ENCODE measurements at regions not wholly inside any gene's neighbourhood (a gene's known extent, or its start where the extent isn't known, plus 50 kb on each side); places are given as distances from the start of the nearest gene placed in this dataset.

GRCh38 chr11:116276051-116277044, 496.4 kb downstream of the BUD13 start:
- Histone ChIP-seq H3K9me2 (ENCODE audit: insufficient read depth, low read length) (no peaks in the 10 kb centered on the region), H3K9ac (ENCODE audit: low read length) (no peak overlapping the region), H3K4me2 (ENCODE audit: low read length) (no peak overlapping the region), H3K36me3 (ENCODE audit: insufficient read depth, low read length) (no peaks in the 10 kb centered on the region), H3K27me3 (ENCODE audit: insufficient read depth, low read depth, low read length) (no peaks in the 10 kb centered on the region), H3F3A (ENCODE audit: insufficient read depth, low read length, poor library complexity, severe bottlenecking) (no peaks in the 10 kb centered on the region), H3K9me3 (ENCODE audit: low read length) (no peaks in the 10 kb centered on the region), H4K20me1 (ENCODE audit: insufficient read depth) (no peaks in the 10 kb centered on the region), H3K27ac (ENCODE audit: low read length) (no peak overlapping the region), H3K79me2 (replicated peaks; ENCODE audit: insufficient read depth, low read length) (no peaks in the 10 kb centered on the region), H2AFZ (ENCODE audit: low read depth, low read length) (no peak overlapping the region), H3K4me3 (ENCODE audit: low read length) (no peak overlapping the region)
- TF ChIP-seq SMC3 (conservative IDR thresholded peaks at IDR 0.05; ENCODE audit: poor library complexity), result peak; percentile 94
- TF ChIP-seq RAD21 (conservative IDR thresholded peaks at IDR 0.05), result peak; percentile 91
- peak; percentile 85 for TF ChIP-seq CTCF (IDR thresholded peaks at IDR 0.05; ENCODE audit: poor library complexity, severe bottlenecking)
- no peak for TF ChIP-seq EZH2 (IDR thresholded peaks at IDR 0.05; ENCODE audit: borderline replicate concordance, insufficient read depth, low read length, poor library complexity, severe bottlenecking)
- TF ChIP-seq REST (IDR thresholded peaks at IDR 0.05; ENCODE audit: borderline replicate concordance), result no peak
- no peak for TF ChIP-seq MXI1 (conservative IDR thresholded peaks at IDR 0.05; ENCODE audit: poor library complexity, severe bottlenecking)
- TF ChIP-seq EP300 (conservative IDR thresholded peaks at IDR 0.05; ENCODE audit: poor library complexity, severe bottlenecking), result no peak
- TF ChIP-seq POLR2AphosphoS5 (IDR thresholded peaks at IDR 0.05), result no peak
- no peak for TF ChIP-seq TAF1 (IDR thresholded peaks at IDR 0.05; ENCODE audit: low read depth)

- H2AFZ ChIP-seq (ENCODE audit: low read depth, low read length), result no peak overlapping the region
- H3K27ac ChIP-seq (ENCODE audit: low read length), result no peak overlapping the region
- H3K9ac ChIP-seq (ENCODE audit: low read length), result no peak overlapping the region
- no peaks in the 10 kb centered on the region for H4K20me1 ChIP-seq (ENCODE audit: insufficient read depth)
- no peaks in the 10 kb centered on the region for H3K9me3 ChIP-seq (ENCODE audit: low read length)
- no peaks in the 10 kb centered on the region for H3K36me3 ChIP-seq (ENCODE audit: insufficient read depth, low read length)
- no peak overlapping the region for H3K4me2 ChIP-seq (ENCODE audit: low read length)
- H3K79me2 ChIP-seq (replicated peaks; ENCODE audit: insufficient read depth, low read length), result no peaks in the 10 kb centered on the region
- no peak overlapping the region for H3K4me3 ChIP-seq (ENCODE audit: low read length)
- TF ChIP-seq REST (IDR thresholded peaks at IDR 0.05; ENCODE audit: borderline replicate concordance), result no peak
- no peak for TF ChIP-seq CTCF (IDR thresholded peaks at IDR 0.05; ENCODE audit: poor library complexity, severe bottlenecking)
- no peak for TF ChIP-seq SMC3 (conservative IDR thresholded peaks at IDR 0.05; ENCODE audit: poor library complexity)
- no peak for TF ChIP-seq POLR2AphosphoS5 (IDR thresholded peaks at IDR 0.05)
- no peak for TF ChIP-seq MXI1 (conservative IDR thresholded peaks at IDR 0.05; ENCODE audit: poor library complexity, severe bottlenecking)
- no peak for TF ChIP-seq TAF1 (IDR thresholded peaks at IDR 0.05; ENCODE audit: low read depth)
- TF ChIP-seq EP300 (conservative IDR thresholded peaks at IDR 0.05; ENCODE audit: poor library complexity, severe bottlenecking), result no peak
- H3K9me2 ChIP-seq (ENCODE audit: insufficient read depth, low read length), result no peaks in the 10 kb centered on the region
- H3K27me3 ChIP-seq (ENCODE audit: insufficient read depth, low read depth, low read length), result no peaks in the 10 kb centered on the region
- H3F3A ChIP-seq (ENCODE audit: insufficient read depth, low read length, poor library complexity, severe bottlenecking), result no peaks in the 10 kb centered on the region
These were observed 497.2 kb downstream of the BUD13 start for GRCh38 chr11:116275635-116276034.

All from neural cell (in vitro differentiated cells).